ENCODE measurements at regions not wholly inside any gene's neighbourhood (a gene's known extent, or its start where the extent isn't known, plus 50 kb on each side); places are given as distances from the start of the nearest gene placed in this dataset.

DNA sequence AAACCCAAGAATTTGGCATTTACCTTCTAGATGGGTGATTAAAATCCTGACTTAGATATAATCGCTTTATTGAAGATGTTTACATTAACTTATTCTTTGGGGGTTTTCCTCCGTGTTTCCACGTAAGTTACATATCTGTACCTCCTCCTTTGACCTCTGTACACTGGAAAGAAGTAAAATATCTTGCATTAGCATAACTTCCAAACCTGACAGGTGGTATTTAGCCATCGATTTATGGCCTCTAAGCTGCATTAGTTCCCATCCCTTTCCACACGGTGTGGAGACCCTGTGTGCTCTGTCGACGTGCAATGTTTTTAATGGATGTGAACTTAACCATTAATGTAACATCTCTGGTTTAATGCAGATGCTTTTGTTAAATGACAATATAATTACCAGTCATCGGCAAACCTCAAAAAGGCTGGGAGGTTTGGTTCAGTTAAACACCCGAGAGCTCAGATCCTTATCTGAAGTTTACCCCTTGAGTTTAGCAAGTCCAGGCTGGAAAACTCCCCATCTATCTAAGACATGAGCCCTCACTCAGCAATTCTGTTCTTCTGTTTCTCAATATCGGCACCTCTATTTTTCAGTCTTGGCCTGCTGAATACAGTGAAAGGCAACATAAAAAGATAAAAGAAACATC, 295.2 kb downstream of the GATA3 start:
- Histone ChIP-seq H3K9me2 (ENCODE audit: insufficient read depth) (no peaks in the 10 kb centered on the region), H3K9me3 (ENCODE audit: control insufficient read depth in 1 of 2, insufficient read depth in 1 of 2, low read depth in 1 of 2, low read length in 2 of 2) (no peaks in the 10 kb centered on the region), H2AFZ (ENCODE audit: low read depth, low read length, poor library complexity, severe bottlenecking) (no peak overlapping the region), H3K4me2 (ENCODE audit: low read length) (no peak overlapping the region), H3K27me3 (ENCODE audit: insufficient read depth, low read length) (no peaks in the 10 kb centered on the region), H3K9ac (ENCODE audit: low read length) (no peak overlapping the region), H3K79me2 (ENCODE audit: insufficient read depth, low read length) (no peaks in the 10 kb centered on the region), H3K4me1 (ENCODE audit: control insufficient read depth in 1 of 2, insufficient read depth in 2 of 2, low read length in 2 of 2) (no peaks in the 10 kb centered on the region), H4K20me1 (ENCODE audit: insufficient read depth) (no peaks in the 10 kb centered on the region), H3K36me3 (ENCODE audit: control insufficient read depth in 1 of 2, insufficient read depth in 2 of 2, low read length in 2 of 2) (no peaks in the 10 kb centered on the region), H3K4me3 (replicated peaks in 1 of 2; ENCODE audit: low read depth in 1 of 2, low read length in 2 of 2) (no peak overlapping the region), H3K27ac (ENCODE audit: low read depth, low read length) (no peak overlapping the region)
- no TSS peak for BruUV-seq (replicated peaks)
- intact Hi-C loops (cut with micrococcal nuclease): no loop called here
- ChIA-PET RAD21 (ENCODE audit: low non-redundant PET in 1 of 2, low total read pairs in 2 of 2, uncharacterized antibody in 2 of 2, unreplicated experiment in 2 of 2) (no interaction called here), CTCF (no interaction called here), POLR2A (no interaction called here)
- TF ChIP-seq, protein P1, sequence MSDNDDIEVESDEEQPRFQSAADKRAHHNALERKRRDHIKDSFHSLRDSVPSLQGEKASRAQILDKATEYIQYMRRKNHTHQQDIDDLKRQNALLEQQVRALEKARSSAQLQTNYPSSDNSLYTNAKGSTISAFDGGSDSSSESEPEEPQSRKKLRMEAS (IDR thresholded peaks at IDR 0.05): no peak
- TF ChIP-seq POLR2AphosphoS5 (IDR thresholded peaks at IDR 0.05; ENCODE audit: low read depth, low read length) (no peak), POLR2A (IDR thresholded peaks at IDR 0.05; ENCODE audit: borderline replicate concordance, extremely low read depth, insufficient read depth, insufficient read length) (no peak), YY1 (IDR thresholded peaks at IDR 0.05; ENCODE audit: extremely low read depth, insufficient replicate concordance, low read depth, low read length) (no peak), CEBPB (IDR thresholded peaks at IDR 0.05; ENCODE audit: low read depth) (no peak), SP1 (IDR thresholded peaks at IDR 0.05; ENCODE audit: low read depth) (no peak), FOSL1 (IDR thresholded peaks at IDR 0.05; ENCODE audit: low read depth) (no peak)
- DNase-seq (ENCODE audit: low read depth, low spot score) (no peak), ATAC-seq (no peak)

DNA sequence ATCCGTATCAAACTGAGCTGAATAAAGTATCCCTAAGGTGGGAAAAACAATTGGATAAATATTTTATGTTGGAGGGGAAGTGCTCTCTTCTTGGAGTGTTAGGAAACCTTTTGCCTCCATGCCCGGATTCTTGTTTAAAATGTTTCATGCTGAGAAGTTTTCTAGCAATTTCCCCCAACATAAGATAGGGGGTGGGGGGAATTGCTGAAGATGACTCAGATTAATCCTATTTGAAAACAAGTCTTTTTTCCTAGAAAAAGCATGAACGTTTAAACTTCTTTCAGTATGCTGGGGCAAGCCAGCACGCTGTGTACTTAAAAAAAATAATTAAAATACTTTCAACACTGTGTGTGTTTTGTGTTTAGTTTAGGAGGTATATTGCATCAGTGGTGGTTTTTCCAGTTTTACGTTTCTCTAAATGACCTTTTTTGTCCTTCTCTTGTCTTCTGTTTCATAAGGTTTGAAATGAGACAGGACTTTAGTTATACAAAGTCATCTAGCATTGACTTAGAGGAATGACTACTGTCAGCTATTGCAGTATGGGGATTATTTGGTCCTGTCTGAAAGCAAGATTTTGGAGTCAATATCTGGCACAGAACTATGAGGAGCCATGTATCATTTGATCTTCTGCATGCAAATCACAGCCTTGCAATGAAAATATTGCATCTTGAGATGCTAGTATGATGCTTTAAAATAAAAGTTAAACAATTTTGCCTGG, 295.9 kb downstream of the GATA3 start:
- H3K4me3 ChIP-seq (replicated peaks in 1 of 2; ENCODE audit: low read depth in 1 of 2, low read length in 2 of 2): no peak overlapping the region
- no peaks in the 10 kb centered on the region for H3K9me3 ChIP-seq (ENCODE audit: control insufficient read depth in 1 of 2, insufficient read depth in 1 of 2, low read depth in 1 of 2, low read length in 2 of 2)
- ChIA-PET RAD21 (ENCODE audit: low non-redundant PET in 1 of 2, low total read pairs in 2 of 2, uncharacterized antibody in 2 of 2, unreplicated experiment in 2 of 2) (no interaction called here), POLR2A (no interaction called here), CTCF (no interaction called here)
- no TSS peak for BruUV-seq (replicated peaks)
- no peaks in the 10 kb centered on the region for H3K4me1 ChIP-seq (ENCODE audit: control insufficient read depth in 1 of 2, insufficient read depth in 2 of 2, low read length in 2 of 2)
- no peak for DNase-seq (ENCODE audit: low read depth, low spot score)
- no peaks in the 10 kb centered on the region for H4K20me1 ChIP-seq (ENCODE audit: insufficient read depth)
- no peak overlapping the region for H3K4me2 ChIP-seq (ENCODE audit: low read length)
- no peaks in the 10 kb centered on the region for H3K9me2 ChIP-seq (ENCODE audit: insufficient read depth)
- H3K9ac ChIP-seq (ENCODE audit: low read length): no peak overlapping the region
- no peak for ATAC-seq
- intact Hi-C loops (cut with micrococcal nuclease): no loop called here
- no peaks in the 10 kb centered on the region for H3K27me3 ChIP-seq (ENCODE audit: insufficient read depth, low read length)
- H3K79me2 ChIP-seq (ENCODE audit: insufficient read depth, low read length): no peaks in the 10 kb centered on the region
- no peak for TF ChIP-seq ZBTB33 (IDR thresholded peaks at IDR 0.05; ENCODE audit: extremely low read depth, insufficient replicate concordance, low read length)
- TF ChIP-seq SIN3A (IDR thresholded peaks at IDR 0.05; ENCODE audit: low read depth): no peak
- no peak for TF ChIP-seq POLR2A (IDR thresholded peaks at IDR 0.05; ENCODE audit: borderline replicate concordance, extremely low read depth, insufficient read depth, insufficient read length)
- no peak for TF ChIP-seq CBX3 (IDR thresholded peaks at IDR 0.05; ENCODE audit: low read depth)
- TF ChIP-seq TCF7L2 (IDR thresholded peaks at IDR 0.05; ENCODE audit: borderline replicate concordance, extremely low read depth, insufficient read depth, insufficient read length): no peak
- TF ChIP-seq JUND (IDR thresholded peaks at IDR 0.05): no peak
- TF ChIP-seq POLR2AphosphoS5 (IDR thresholded peaks at IDR 0.05; ENCODE audit: low read depth, low read length): no peak
- no peak for TF ChIP-seq SRF (IDR thresholded peaks at IDR 0.05; ENCODE audit: low read depth)
- TF ChIP-seq EZH2 (IDR thresholded peaks at IDR 0.05): no peak
- TF ChIP-seq EGR1 (IDR thresholded peaks at IDR 0.05; ENCODE audit: low read depth): no peak
- TF ChIP-seq, protein P2, sequence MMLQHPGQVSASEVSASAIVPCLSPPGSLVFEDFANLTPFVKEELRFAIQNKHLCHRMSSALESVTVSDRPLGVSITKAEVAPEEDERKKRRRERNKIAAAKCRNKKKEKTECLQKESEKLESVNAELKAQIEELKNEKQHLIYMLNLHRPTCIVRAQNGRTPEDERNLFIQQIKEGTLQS (IDR thresholded peaks at IDR 0.05): no peak
- TF ChIP-seq RAD21 (IDR thresholded peaks at IDR 0.05; ENCODE audit: low read depth): no peak
- no peak overlapping the region for H2AFZ ChIP-seq (ENCODE audit: low read depth, low read length, poor library complexity, severe bottlenecking)
- no peak overlapping the region for H3K27ac ChIP-seq (ENCODE audit: low read depth, low read length)
- no peaks in the 10 kb centered on the region for H3K36me3 ChIP-seq (ENCODE audit: control insufficient read depth in 1 of 2, insufficient read depth in 2 of 2, low read length in 2 of 2)

All from HCT116 (cell line).